ENCODE measurements at regions not wholly inside any gene's neighbourhood (a gene's known extent, or its start where the extent isn't known, plus 50 kb on each side); places are given as distances from the start of the nearest gene placed in this dataset.

GRCh38 chr22:25367756-25368155, 148.3 kb downstream of the CRYBB2 start (continued):
- no peak for TF ChIP-seq ZXDC (CRISPR knock-in tag; IDR thresholded peaks at IDR 0.05)

GRCh38 chr22:25368271-25368670, 148.8 kb downstream of the CRYBB2 start:
- Histone ChIP-seq H3K79me2 (ENCODE audit: insufficient read depth, low read length) (peaks cover 5% of the 10 kb centered on the region), H4K20me1 (ENCODE audit: insufficient read depth, low read length) (peaks cover 7% of the 10 kb centered on the region; the same call in 1 of the 2 replicates), H3K27me3 (ENCODE audit: control insufficient read depth in 1 of 2, insufficient read depth in 2 of 2, low read length in 2 of 2) (no peaks in the 10 kb centered on the region), H3K9ac (ENCODE audit: insufficient read depth, low read depth, low read length) (no peak overlapping the region), H3K4me1 (ENCODE audit: insufficient read depth, low read length) (peaks cover 10% of the 10 kb centered on the region), H2AFZ (ENCODE audit: low read length) (no peak overlapping the region), H3K27ac (ENCODE audit: extremely low read length, insufficient read depth, low read length) (no peak overlapping the region), H3K36me3 (replicated peaks in 1 of 2; ENCODE audit: control insufficient read depth in 1 of 2, insufficient read depth in 2 of 2, low read length in 2 of 2) (peaks cover 3 to 44% of the 10 kb centered on the region in 2 experiments; a peak in 3 of 5 replicates), H3K4me2 (ENCODE audit: low read depth, low read length) (no peak overlapping the region), H3K4me3 (replicated peaks in 1 of 3; ENCODE audit: insufficient read depth in 1 of 3, low read depth in 2 of 3, low read length in 3 of 3) (no peak overlapping the region), H3K9me3 (ENCODE audit: low read length) (no peaks in the 10 kb centered on the region)
- TF ChIP-seq ZFP82 (CRISPR knock-in tag; IDR thresholded peaks at IDR 0.05; ENCODE audit: borderline replicate concordance) (no peak), HNF4A (CRISPR knock-in tag; IDR thresholded peaks at IDR 0.05) (no peak), PRDM15 (CRISPR knock-in tag; IDR thresholded peaks at IDR 0.05) (no peak), ZNF354B (CRISPR knock-in tag; IDR thresholded peaks at IDR 0.05) (no peak), NCOA1 (CRISPR knock-in tag; IDR thresholded peaks at IDR 0.05) (no peak), ARID2 (CRISPR knock-in tag; IDR thresholded peaks at IDR 0.05; ENCODE audit: borderline replicate concordance) (no peak), ZNF619 (CRISPR knock-in tag; IDR thresholded peaks at IDR 0.05) (no peak), FOXP1 (IDR thresholded peaks at IDR 0.05) (no peak), FOXP1 (CRISPR knock-in tag; IDR thresholded peaks at IDR 0.05) (no peak), ZBTB4 (CRISPR knock-in tag; IDR thresholded peaks at IDR 0.05; ENCODE audit: borderline replicate concordance) (no peak)
- CTCF ChIA-PET (ENCODE audit: low intra/inter-chr PET ratio, low total read pairs) = no interaction called here
- 80% methylated on average over 5 of the region's 5 CpGs for WGBS (ENCODE audit: low lambda C conversion rate)
- in situ Hi-C loops (cut with HindIII; ENCODE audit: extremely low pct_ligation_motif_present, low pct_unique_long_range_greater_than_20kb) (no loop called here), intact Hi-C loops (cut with micrococcal nuclease; ENCODE audit: unreplicated experiment) (no loop called here)
- DNase-seq (ENCODE audit: low spot score) (no peak), FAIRE-seq (no peak), ATAC-seq (no peak)
- no TSS peak for BruUV-seq (replicated peaks)
- POLR2A ChIA-PET = no interaction called here

Data from HepG2 (cell line).